ENCODE measurements at regions not wholly inside any gene's neighbourhood (a gene's known extent, or its start where the extent isn't known, plus 50 kb on each side); places are given as distances from the start of the nearest gene placed in this dataset.

GRCh38 chr6:13866301-13866700 is 51.9 kb upstream of the MCUR1 start:
- TF ChIP-seq OSR1 (CRISPR knock-in tag; IDR thresholded peaks at IDR 0.05) (no peak), ZNF565 (CRISPR knock-in tag; conservative IDR thresholded peaks at IDR 0.05; ENCODE audit: low read depth) (no peak), PATZ1 (CRISPR knock-in tag; IDR thresholded peaks at IDR 0.05; ENCODE audit: borderline replicate concordance) (no peak), BACH2 (CRISPR knock-in tag; IDR thresholded peaks at IDR 0.05; ENCODE audit: borderline replicate concordance) (no peak)
